Retinal pigment epithelial cell (primary cell): ENCODE measurements at regions not wholly inside any gene's neighbourhood (a gene's known extent, or its start where the extent isn't known, plus 50 kb on each side); places are given as distances from the start of the nearest gene placed in this dataset.
A peak's percentile ranks its signal among the peaks of the same experiment; 100 is the strongest.

Experiments
- DNase-seq: peaks from one replicate; pipeline ENCODE4 v3.0.0-alpha.2; 2010; ENCODE audit warnings: low read depth
- H3K4me3 ChIP-seq: 2 replicates; pipeline ENCODE4 v1.5.1; 2011; ENCODE audit warnings: mild to moderate bottlenecking, low read length, control low read depth, moderate library complexity
- CTCF ChIP-seq: conservative IDR thresholded peaks from 2 replicates; pipeline ENCODE4 v1.5.1; 2011; ENCODE audit warnings: low read depth, low read length, control low read depth, inconsistent platforms

GRCh38 chr22:48609279-48609865 is 1218.3 kb downstream of the BRD1 start:
- no peak overlapping the region for H3K4me3 ChIP-seq
- DNase-seq: no peak
- TF ChIP-seq CTCF: no peak

GRCh38 chr22:48607901-48608662 is 1219.6 kb downstream of the BRD1 start:
- H3K4me3 ChIP-seq: no peak overlapping the region

GRCh38 chr22:48606684-48607307 is 1220.9 kb downstream of the BRD1 start:
- DNase-seq: no peak
- H3K4me3 ChIP-seq: no peak overlapping the region
- TF ChIP-seq CTCF: no peak

More at GRCh38 chr22:48607901-48608662, 1219.6 kb downstream of the BRD1 start:
- DNase-seq: no peak
- no peak for TF ChIP-seq CTCF

- peak; percentile 4 for DNase-seq
- H3K4me3 ChIP-seq: no peak overlapping the region
- TF ChIP-seq CTCF: no peak
Observed at GRCh38 chr22:48605856-48606481, 1221.7 kb downstream of the BRD1 start.

GRCh38 chr22:48605125-48605524 is 1222.5 kb downstream of the BRD1 start:
- no peak for TF ChIP-seq CTCF
- no peak overlapping the region for H3K4me3 ChIP-seq
- no peak for DNase-seq

- TF ChIP-seq CTCF: no peak
- no peak for DNase-seq
- H3K4me3 ChIP-seq: no peak overlapping the region
Observed at GRCh38 chr22:48603621-48604320, 1223.9 kb downstream of the BRD1 start.
